ENCODE measurements at regions not wholly inside any gene's neighbourhood (a gene's known extent, or its start where the extent isn't known, plus 50 kb on each side); places are given as distances from the start of the nearest gene placed in this dataset.

DNA sequence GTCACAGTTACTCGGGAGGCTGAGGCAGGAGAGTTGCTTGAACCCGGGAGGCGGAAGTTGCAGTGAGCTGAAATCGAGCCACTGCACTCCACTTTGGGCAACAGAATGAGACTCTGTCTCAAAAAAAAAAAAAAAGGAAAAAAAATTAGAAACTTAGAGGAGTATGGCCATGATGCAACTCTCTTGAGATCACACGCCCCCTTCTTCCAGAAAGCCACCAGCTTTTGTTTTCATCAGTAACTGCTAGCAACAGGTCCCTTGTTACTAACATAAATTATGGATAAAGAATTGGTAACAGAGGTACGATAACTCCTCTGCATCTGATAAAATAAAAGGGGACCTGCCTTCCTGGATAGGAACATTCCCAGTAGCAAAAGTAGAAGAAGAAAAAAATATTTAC is 308.2 kb downstream of the CD83 start:
- DNase-seq (ENCODE audit: low read depth in 1 of 2, low spot score in 1 of 2) = no peak
- no peak for TF ChIP-seq SPI1 (IDR thresholded peaks at IDR 0.05; ENCODE audit: borderline replicate concordance, low read depth)
- TF ChIP-seq GABPA (IDR thresholded peaks at IDR 0.05; ENCODE audit: low read depth) = no peak
- TF ChIP-seq, protein P1, sequence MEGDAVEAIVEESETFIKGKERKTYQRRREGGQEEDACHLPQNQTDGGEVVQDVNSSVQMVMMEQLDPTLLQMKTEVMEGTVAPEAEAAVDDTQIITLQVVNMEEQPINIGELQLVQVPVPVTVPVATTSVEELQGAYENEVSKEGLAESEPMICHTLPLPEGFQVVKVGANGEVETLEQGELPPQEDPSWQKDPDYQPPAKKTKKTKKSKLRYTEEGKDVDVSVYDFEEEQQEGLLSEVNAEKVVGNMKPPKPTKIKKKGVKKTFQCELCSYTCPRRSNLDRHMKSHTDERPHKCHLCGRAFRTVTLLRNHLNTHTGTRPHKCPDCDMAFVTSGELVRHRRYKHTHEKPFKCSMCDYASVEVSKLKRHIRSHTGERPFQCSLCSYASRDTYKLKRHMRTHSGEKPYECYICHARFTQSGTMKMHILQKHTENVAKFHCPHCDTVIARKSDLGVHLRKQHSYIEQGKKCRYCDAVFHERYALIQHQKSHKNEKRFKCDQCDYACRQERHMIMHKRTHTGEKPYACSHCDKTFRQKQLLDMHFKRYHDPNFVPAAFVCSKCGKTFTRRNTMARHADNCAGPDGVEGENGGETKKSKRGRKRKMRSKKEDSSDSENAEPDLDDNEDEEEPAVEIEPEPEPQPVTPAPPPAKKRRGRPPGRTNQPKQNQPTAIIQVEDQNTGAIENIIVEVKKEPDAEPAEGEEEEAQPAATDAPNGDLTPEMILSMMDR (IDR thresholded peaks at IDR 0.05; ENCODE audit: insufficient read depth, low read length) = no peak
- TF ChIP-seq, protein P2, sequence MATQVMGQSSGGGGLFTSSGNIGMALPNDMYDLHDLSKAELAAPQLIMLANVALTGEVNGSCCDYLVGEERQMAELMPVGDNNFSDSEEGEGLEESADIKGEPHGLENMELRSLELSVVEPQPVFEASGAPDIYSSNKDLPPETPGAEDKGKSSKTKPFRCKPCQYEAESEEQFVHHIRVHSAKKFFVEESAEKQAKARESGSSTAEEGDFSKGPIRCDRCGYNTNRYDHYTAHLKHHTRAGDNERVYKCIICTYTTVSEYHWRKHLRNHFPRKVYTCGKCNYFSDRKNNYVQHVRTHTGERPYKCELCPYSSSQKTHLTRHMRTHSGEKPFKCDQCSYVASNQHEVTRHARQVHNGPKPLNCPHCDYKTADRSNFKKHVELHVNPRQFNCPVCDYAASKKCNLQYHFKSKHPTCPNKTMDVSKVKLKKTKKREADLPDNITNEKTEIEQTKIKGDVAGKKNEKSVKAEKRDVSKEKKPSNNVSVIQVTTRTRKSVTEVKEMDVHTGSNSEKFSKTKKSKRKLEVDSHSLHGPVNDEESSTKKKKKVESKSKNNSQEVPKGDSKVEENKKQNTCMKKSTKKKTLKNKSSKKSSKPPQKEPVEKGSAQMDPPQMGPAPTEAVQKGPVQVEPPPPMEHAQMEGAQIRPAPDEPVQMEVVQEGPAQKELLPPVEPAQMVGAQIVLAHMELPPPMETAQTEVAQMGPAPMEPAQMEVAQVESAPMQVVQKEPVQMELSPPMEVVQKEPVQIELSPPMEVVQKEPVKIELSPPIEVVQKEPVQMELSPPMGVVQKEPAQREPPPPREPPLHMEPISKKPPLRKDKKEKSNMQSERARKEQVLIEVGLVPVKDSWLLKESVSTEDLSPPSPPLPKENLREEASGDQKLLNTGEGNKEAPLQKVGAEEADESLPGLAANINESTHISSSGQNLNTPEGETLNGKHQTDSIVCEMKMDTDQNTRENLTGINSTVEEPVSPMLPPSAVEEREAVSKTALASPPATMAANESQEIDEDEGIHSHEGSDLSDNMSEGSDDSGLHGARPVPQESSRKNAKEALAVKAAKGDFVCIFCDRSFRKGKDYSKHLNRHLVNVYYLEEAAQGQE (IDR thresholded peaks at IDR 0.05; ENCODE audit: insufficient replicate concordance, low read depth) = no peak
- no peak for TF ChIP-seq POLR2AphosphoS5 (IDR thresholded peaks at IDR 0.05; ENCODE audit: low read depth)
- Histone ChIP-seq H3K27me3 (ENCODE audit: insufficient read depth, poor library complexity, severe bottlenecking) (no peaks in the 10 kb centered on the region), H3K27ac (replicated peaks) (no peak overlapping the region), H3K4me3 (replicated peaks; ENCODE audit: insufficient read depth, low read length) (no peak overlapping the region)

DNA sequence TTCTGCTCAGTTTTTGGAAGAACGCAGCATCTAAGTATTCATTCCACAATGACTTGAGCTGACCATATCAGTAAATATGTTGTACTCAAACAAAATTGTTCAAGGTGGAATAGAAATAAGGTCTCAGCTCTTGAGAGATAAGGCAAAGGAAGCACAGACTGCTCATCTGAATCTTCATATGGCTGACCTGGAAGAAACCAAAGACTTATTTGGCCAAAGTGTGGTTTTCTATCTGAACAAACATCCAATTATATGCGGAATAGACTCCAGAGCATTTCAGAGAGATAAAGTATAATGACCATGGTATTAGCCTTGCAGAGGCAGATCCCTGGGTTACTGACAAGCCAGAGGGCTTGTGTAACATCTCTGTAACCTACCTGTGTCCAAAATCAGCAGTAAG is 308.7 kb downstream of the CD83 start:
- TF ChIP-seq, protein P2 (IDR thresholded peaks at IDR 0.05; ENCODE audit: insufficient replicate concordance, low read depth) = no peak
- TF ChIP-seq, protein P1 (IDR thresholded peaks at IDR 0.05; ENCODE audit: insufficient read depth, low read length) = no peak
- TF ChIP-seq SPI1 (IDR thresholded peaks at IDR 0.05; ENCODE audit: borderline replicate concordance, low read depth) (no peak), GABPA (IDR thresholded peaks at IDR 0.05; ENCODE audit: low read depth) (no peak), POLR2AphosphoS5 (IDR thresholded peaks at IDR 0.05; ENCODE audit: low read depth) (no peak)
- DNase-seq (ENCODE audit: low read depth in 1 of 2, low spot score in 1 of 2) = no peak
- no peak overlapping the region for H3K4me3 ChIP-seq (replicated peaks; ENCODE audit: insufficient read depth, low read length)

DNA sequence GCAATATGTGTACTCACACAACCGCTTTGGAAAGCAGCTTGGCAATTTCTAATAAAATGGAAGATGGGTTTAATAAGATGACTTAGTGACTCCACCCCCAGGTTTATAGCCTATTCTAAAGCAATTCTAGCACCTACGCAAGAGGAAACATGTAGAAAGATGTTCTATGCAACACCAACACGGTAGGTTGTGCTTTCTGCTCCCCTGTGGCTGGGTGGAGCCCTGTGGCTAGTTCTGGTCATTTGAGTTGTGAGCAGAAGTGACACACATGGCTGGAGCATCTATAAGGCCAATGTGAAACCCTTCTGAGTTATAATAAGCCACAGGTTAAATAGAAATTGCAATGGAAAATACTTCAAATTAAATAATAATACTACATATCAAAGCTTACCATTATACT is 310.7 kb downstream of the CD83 start:
- no peak for TF ChIP-seq POLR2AphosphoS5 (IDR thresholded peaks at IDR 0.05; ENCODE audit: low read depth)
- TF ChIP-seq GABPA (IDR thresholded peaks at IDR 0.05; ENCODE audit: low read depth) = no peak
- TF ChIP-seq, protein P2 (IDR thresholded peaks at IDR 0.05; ENCODE audit: insufficient replicate concordance, low read depth) = no peak
- TF ChIP-seq, protein P1 (IDR thresholded peaks at IDR 0.05; ENCODE audit: insufficient read depth, low read length) = no peak
- no peak for TF ChIP-seq SPI1 (IDR thresholded peaks at IDR 0.05; ENCODE audit: borderline replicate concordance, low read depth)
- DNase-seq (ENCODE audit: low read depth in 1 of 2, low spot score in 1 of 2) = peak in 1 of 2 experiments; percentile 49
- no peak overlapping the region for H3K27ac ChIP-seq (replicated peaks)
- no peaks in the 10 kb centered on the region for H3K27me3 ChIP-seq (ENCODE audit: insufficient read depth, poor library complexity, severe bottlenecking)
- no peak overlapping the region for H3K4me3 ChIP-seq (replicated peaks; ENCODE audit: insufficient read depth, low read length)

More for the DNA sequence above, 308.7 kb downstream of the CD83 start:
- H3K27me3 ChIP-seq (ENCODE audit: insufficient read depth, poor library complexity, severe bottlenecking) = no peaks in the 10 kb centered on the region
- H3K27ac ChIP-seq (replicated peaks) = no peak overlapping the region

Measured in HL-60 (cell line).